ENCODE measurements at regions not wholly inside any gene's neighbourhood (a gene's known extent, or its start where the extent isn't known, plus 50 kb on each side); places are given as distances from the start of the nearest gene placed in this dataset.

DNA sequence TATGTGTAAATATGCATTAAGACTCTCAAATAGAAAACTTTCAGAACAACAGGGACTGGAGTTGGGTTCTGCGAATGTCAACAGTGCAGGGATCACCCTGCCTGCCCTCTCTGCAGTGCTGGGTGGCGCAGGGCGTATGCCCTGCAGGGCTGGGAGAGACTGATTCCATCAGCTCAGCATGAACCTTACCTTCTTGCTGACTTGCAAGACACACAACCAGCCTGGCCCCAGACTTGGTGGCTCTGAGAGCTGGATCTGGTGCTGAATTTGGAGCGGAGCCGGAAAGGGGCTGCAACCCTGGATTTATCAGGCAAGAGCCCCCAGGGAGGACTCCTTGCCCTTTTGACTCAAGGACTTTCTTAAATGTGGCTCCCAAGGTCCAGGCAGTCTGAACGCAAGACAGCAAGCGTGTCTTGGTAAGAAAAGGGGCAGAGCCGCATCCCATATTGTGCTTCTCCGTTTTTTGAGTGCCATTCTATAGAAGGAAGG, 376.0 kb upstream of the IRX2 start:
- Histone ChIP-seq H3K27me3 (replicated peaks in 2 of 5; ENCODE audit: control insufficient read depth in 4 of 5, insufficient read depth in 5 of 5, low read length in 4 of 5) (peaks cover 2 to 17% (median 7%) of the 10 kb centered on the region in 5 experiments), H3K27ac (ENCODE audit: insufficient read depth in 1 of 2, low read depth in 1 of 2, low read length in 2 of 2, poor library complexity in 1 of 2, severe bottlenecking in 2 of 2) (no peak overlapping the region), H3K9me3 (ENCODE audit: control extremely low read depth in 1 of 5, control insufficient read depth in 4 of 5, insufficient read depth in 2 of 5, low read depth in 1 of 5, low read length in 4 of 5) (no peaks in the 10 kb centered on the region), H3K4me3 (ENCODE audit: control insufficient read depth in 1 of 7, extremely low read depth in 1 of 7, insufficient read depth in 4 of 7, low read depth in 2 of 7, low read length in 6 of 7) (no peak overlapping the region), H3K4me1 (ENCODE audit: control extremely low read depth in 1 of 4, control insufficient read depth in 4 of 4, insufficient read depth in 4 of 4, low read length in 3 of 4) (no peaks in the 10 kb centered on the region), H3K36me3 (ENCODE audit: control insufficient read depth in 4 of 4, insufficient read depth in 4 of 4, low read length in 3 of 4) (no peaks in the 10 kb centered on the region)
- no peak for DNase-seq
- POLR2A ChIA-PET, result no interaction called here
- WGBS (ENCODE audit: insufficient coverage), result 96% methylated on average over 7 of the region's 9 CpGs
- CTCF ChIA-PET, result no interaction called here

DNA sequence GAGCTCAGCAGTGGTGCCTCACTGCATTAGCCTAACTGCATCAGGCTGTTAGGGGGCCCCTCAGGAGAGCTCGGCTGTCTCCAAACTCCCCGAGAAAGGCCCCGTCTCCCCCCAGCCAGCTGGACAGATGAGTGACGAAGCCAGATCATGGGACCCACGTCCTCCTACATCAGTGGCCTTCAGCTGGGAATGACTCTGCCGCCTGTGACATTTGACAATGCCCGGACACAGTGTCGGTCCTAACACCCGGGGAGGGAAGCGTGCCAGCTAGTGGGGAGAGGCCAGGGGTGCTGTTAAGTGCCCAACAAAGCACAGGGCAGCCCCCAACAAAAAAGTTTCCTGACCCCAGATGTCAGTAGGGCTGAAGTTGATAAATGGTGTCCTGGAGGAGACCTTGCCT, 375.2 kb upstream of the IRX2 start:
- ChIA-PET POLR2A (no interaction called here), CTCF (no interaction called here)
- DNase-seq, result no peak
- Histone ChIP-seq H3K27me3 (replicated peaks in 2 of 5; ENCODE audit: control insufficient read depth in 4 of 5, insufficient read depth in 5 of 5, low read length in 4 of 5) (peaks cover 3 to 25% (median 9%) of the 10 kb centered on the region in 5 experiments), H3K9me3 (ENCODE audit: control extremely low read depth in 1 of 5, control insufficient read depth in 4 of 5, insufficient read depth in 2 of 5, low read depth in 1 of 5, low read length in 4 of 5) (peaks cover 0 to 1% (median 0%) of the 10 kb centered on the region in 5 experiments), H3K4me1 (ENCODE audit: control extremely low read depth in 1 of 4, control insufficient read depth in 4 of 4, insufficient read depth in 4 of 4, low read length in 3 of 4) (no peaks in the 10 kb centered on the region), H3K36me3 (ENCODE audit: control insufficient read depth in 4 of 4, insufficient read depth in 4 of 4, low read length in 3 of 4) (no peaks in the 10 kb centered on the region), H3K27ac (ENCODE audit: insufficient read depth in 1 of 2, low read depth in 1 of 2, low read length in 2 of 2, poor library complexity in 1 of 2, severe bottlenecking in 2 of 2) (no peak overlapping the region), H3K4me3 (ENCODE audit: control insufficient read depth in 1 of 7, extremely low read depth in 1 of 7, insufficient read depth in 4 of 7, low read depth in 2 of 7, low read length in 6 of 7) (no peak overlapping the region)
- 69% methylated on average over 8 of the region's 10 CpGs for WGBS (ENCODE audit: insufficient coverage)

DNA sequence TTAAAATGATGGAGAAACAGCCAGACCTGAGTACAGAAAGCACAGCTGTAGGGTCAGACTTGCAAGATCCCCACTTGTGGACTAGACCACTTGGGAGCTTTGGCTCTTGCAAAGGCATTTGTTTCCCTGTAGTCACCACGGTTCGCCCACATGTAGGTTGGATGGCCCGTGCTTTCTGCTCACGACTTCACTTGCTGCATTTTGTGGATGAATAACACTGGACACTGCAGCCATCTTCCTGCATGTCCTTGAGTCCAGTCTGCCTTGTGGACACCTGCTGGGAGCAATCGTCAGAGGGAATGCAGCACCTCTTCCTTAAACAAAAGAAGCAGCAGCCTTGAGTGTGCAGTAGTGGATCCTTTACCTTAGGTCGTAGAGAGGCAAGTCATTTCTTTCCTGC, 372.9 kb upstream of the IRX2 start:
- no peak overlapping the region for H3K27ac ChIP-seq (ENCODE audit: insufficient read depth in 1 of 2, low read depth in 1 of 2, low read length in 2 of 2, poor library complexity in 1 of 2, severe bottlenecking in 2 of 2)
- WGBS (ENCODE audit: insufficient coverage), result 86% methylated on average over 6 of the region's 6 CpGs
- peaks cover 9 to 47% (median 14%) of the 10 kb centered on the region in 5 experiments for H3K27me3 ChIP-seq (replicated peaks in 2 of 5; ENCODE audit: control insufficient read depth in 4 of 5, insufficient read depth in 5 of 5, low read length in 4 of 5)
- ChIA-PET CTCF (no interaction called here), POLR2A (no interaction called here)
- no peaks in the 10 kb centered on the region for H3K36me3 ChIP-seq (ENCODE audit: control insufficient read depth in 4 of 4, insufficient read depth in 4 of 4, low read length in 3 of 4)
- H3K9me3 ChIP-seq (ENCODE audit: control extremely low read depth in 1 of 5, control insufficient read depth in 4 of 5, insufficient read depth in 2 of 5, low read depth in 1 of 5, low read length in 4 of 5), result peaks cover 0 to 3% (median 0%) of the 10 kb centered on the region in 5 experiments
- no peak for DNase-seq
- H3K4me3 ChIP-seq (ENCODE audit: control insufficient read depth in 1 of 7, extremely low read depth in 1 of 7, insufficient read depth in 4 of 7, low read depth in 2 of 7, low read length in 6 of 7), result no peak overlapping the region
- H3K4me1 ChIP-seq (ENCODE audit: control extremely low read depth in 1 of 4, control insufficient read depth in 4 of 4, insufficient read depth in 4 of 4, low read length in 3 of 4), result no peaks in the 10 kb centered on the region

DNA sequence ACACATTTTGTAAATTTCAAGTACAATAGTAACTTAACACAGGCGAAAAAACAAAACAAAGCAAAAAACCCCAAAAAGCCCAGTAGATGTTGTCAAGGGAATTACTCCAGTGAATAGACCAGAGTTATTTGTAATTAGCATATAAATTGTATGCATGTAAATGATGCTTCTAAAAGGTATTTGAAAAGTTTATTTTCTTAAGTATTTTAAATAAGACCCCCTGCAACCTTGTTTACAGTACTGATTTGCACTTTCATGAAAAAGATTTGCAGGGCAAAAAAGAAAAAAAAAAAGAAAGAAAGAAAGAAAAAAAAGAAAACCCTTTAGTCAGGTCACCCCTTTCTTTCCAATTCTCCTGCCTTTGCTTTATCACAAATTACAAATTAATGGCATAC, 372.3 kb upstream of the IRX2 start:
- H3K4me1 ChIP-seq (ENCODE audit: control extremely low read depth in 1 of 4, control insufficient read depth in 4 of 4, insufficient read depth in 4 of 4, low read length in 3 of 4), result no peaks in the 10 kb centered on the region
- H3K36me3 ChIP-seq (ENCODE audit: control insufficient read depth in 4 of 4, insufficient read depth in 4 of 4, low read length in 3 of 4), result no peaks in the 10 kb centered on the region
- ChIA-PET CTCF (no interaction called here), POLR2A (no interaction called here)
- no peak for DNase-seq
- WGBS (ENCODE audit: insufficient coverage), result no CpG with 5 or more reads among the region's 1 CpG
- H3K27me3 ChIP-seq (replicated peaks in 2 of 5; ENCODE audit: control insufficient read depth in 4 of 5, insufficient read depth in 5 of 5, low read length in 4 of 5), result peaks cover 11 to 54% (median 16%) of the 10 kb centered on the region in 5 experiments
- H3K27ac ChIP-seq (ENCODE audit: insufficient read depth in 1 of 2, low read depth in 1 of 2, low read length in 2 of 2, poor library complexity in 1 of 2, severe bottlenecking in 2 of 2), result no peak overlapping the region
- peaks cover 0 to 3% (median 0%) of the 10 kb centered on the region in 5 experiments for H3K9me3 ChIP-seq (ENCODE audit: control extremely low read depth in 1 of 5, control insufficient read depth in 4 of 5, insufficient read depth in 2 of 5, low read depth in 1 of 5, low read length in 4 of 5)
- no peak overlapping the region for H3K4me3 ChIP-seq (ENCODE audit: control insufficient read depth in 1 of 7, extremely low read depth in 1 of 7, insufficient read depth in 4 of 7, low read depth in 2 of 7, low read length in 6 of 7)

DNA sequence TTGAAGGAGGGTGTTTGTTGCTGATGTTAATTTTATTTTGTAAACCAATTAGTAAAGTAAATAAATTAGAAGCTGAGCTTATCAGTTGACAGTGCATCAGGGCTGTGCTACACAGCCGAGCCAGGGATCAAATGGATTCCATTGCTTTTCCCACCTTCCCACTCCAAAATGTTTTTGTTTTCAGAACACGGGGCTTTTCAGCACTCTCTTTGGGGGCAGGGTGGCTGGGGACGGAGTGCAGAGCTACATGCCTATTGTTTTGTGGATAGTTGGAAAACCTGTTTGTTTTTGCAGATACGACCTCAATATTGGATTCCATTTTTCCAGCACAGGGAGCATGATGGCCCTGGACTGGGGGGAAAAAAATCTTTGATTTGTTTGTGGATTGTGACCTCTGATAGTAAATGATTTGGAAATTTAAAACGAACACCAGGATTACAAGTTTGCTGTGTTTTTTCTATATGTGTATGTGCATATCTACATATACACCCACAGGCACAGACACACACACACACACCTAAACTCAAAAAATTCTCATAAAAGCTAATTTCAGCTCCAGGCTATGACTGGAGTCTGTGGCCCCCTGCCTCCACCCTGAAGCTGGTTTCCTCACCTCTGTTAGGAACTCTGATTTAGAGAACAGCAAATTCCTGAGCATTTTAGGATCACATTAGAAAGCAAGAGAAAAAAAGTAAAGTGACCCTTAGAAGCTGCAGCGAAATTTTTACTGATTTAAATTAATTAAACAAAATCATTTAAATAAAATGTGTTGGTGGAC, 371.7 kb upstream of the IRX2 start:
- Histone ChIP-seq H3K4me1 (ENCODE audit: control extremely low read depth in 1 of 4, control insufficient read depth in 4 of 4, insufficient read depth in 4 of 4, low read length in 3 of 4) (no peaks in the 10 kb centered on the region), H3K9me3 (ENCODE audit: control extremely low read depth in 1 of 5, control insufficient read depth in 4 of 5, insufficient read depth in 2 of 5, low read depth in 1 of 5, low read length in 4 of 5) (peaks cover 0 to 3% (median 0%) of the 10 kb centered on the region in 5 experiments), H3K36me3 (ENCODE audit: control insufficient read depth in 4 of 4, insufficient read depth in 4 of 4, low read length in 3 of 4) (no peaks in the 10 kb centered on the region), H3K4me3 (ENCODE audit: control insufficient read depth in 1 of 7, extremely low read depth in 1 of 7, insufficient read depth in 4 of 7, low read depth in 2 of 7, low read length in 6 of 7) (no peak overlapping the region), H3K27ac (ENCODE audit: insufficient read depth in 1 of 2, low read depth in 1 of 2, low read length in 2 of 2, poor library complexity in 1 of 2, severe bottlenecking in 2 of 2) (no peak overlapping the region), H3K27me3 (replicated peaks in 2 of 5; ENCODE audit: control insufficient read depth in 4 of 5, insufficient read depth in 5 of 5, low read length in 4 of 5) (peaks cover 14 to 60% (median 17%) of the 10 kb centered on the region in 5 experiments)
- DNase-seq, result no peak
- ChIA-PET POLR2A (no interaction called here), CTCF (no interaction called here)
- 21% methylated on average over 4 of the region's 6 CpGs for WGBS (ENCODE audit: insufficient coverage)

DNA sequence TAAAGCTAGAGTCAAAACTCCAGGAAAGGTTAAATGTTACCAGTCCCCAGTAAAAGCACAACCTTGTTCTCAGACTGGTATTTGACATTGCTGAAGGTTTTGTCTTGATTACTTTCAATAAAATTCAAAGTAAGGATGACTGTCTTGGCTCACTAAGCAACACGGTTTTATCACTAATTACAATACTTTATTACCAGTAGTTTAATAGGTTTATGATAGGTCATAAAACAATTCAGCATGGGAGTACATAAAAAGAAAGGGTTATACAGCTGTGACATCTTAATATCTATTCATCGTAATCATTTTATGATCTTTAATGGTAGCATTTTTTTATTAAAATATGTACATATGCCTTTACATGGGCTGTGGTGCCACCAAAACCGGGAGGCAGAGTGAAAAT, 370.7 kb upstream of the IRX2 start:
- WGBS (ENCODE audit: insufficient coverage), result no CpG with 5 or more reads among the region's 3 CpGs
- POLR2A ChIA-PET, result no interaction called here

DNA sequence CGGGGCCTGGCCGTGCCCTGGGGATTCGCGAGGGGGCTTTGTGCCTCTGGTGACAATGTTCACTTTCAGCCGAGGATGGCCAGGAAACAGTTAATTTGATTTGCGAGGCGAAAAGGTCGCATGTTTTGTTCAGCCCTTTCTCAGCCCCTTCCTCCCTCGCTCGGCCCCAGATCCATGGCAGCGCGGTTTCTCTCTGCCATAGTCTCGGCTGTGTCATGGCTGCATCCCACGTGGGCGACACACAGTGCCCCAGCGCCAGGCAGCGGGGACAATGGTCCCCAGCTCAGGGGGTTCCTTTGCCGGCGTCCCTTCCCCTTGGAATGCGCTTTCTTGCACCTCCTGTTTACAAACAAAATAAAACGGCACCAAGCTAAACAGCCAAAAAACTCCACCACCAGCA, 370.3 kb upstream of the IRX2 start:
- Histone ChIP-seq H3K27me3 (replicated peaks in 2 of 5; ENCODE audit: control insufficient read depth in 4 of 5, insufficient read depth in 5 of 5, low read length in 4 of 5) (peaks cover 16 to 73% (median 22%) of the 10 kb centered on the region in 5 experiments), H3K27ac (ENCODE audit: insufficient read depth in 1 of 2, low read depth in 1 of 2, low read length in 2 of 2, poor library complexity in 1 of 2, severe bottlenecking in 2 of 2) (no peak overlapping the region), H3K36me3 (ENCODE audit: control insufficient read depth in 4 of 4, insufficient read depth in 4 of 4, low read length in 3 of 4) (no peaks in the 10 kb centered on the region), H3K4me3 (ENCODE audit: control insufficient read depth in 1 of 7, extremely low read depth in 1 of 7, insufficient read depth in 4 of 7, low read depth in 2 of 7, low read length in 6 of 7) (no peak overlapping the region), H3K4me1 (ENCODE audit: control extremely low read depth in 1 of 4, control insufficient read depth in 4 of 4, insufficient read depth in 4 of 4, low read length in 3 of 4) (no peaks in the 10 kb centered on the region), H3K9me3 (ENCODE audit: control extremely low read depth in 1 of 5, control insufficient read depth in 4 of 5, insufficient read depth in 2 of 5, low read depth in 1 of 5, low read length in 4 of 5) (peaks cover 0 to 3% (median 0%) of the 10 kb centered on the region in 5 experiments)
- 8% methylated on average over 19 of the region's 21 CpGs for WGBS (ENCODE audit: insufficient coverage)
- DNase-seq, result no peak
- ChIA-PET CTCF (no interaction called here), POLR2A (no interaction called here)

More for the DNA sequence above, 370.7 kb upstream of the IRX2 start:
- no peaks in the 10 kb centered on the region for H3K4me1 ChIP-seq (ENCODE audit: control extremely low read depth in 1 of 4, control insufficient read depth in 4 of 4, insufficient read depth in 4 of 4, low read length in 3 of 4)
- CTCF ChIA-PET, result no interaction called here
- no peaks in the 10 kb centered on the region for H3K36me3 ChIP-seq (ENCODE audit: control insufficient read depth in 4 of 4, insufficient read depth in 4 of 4, low read length in 3 of 4)
- no peak for DNase-seq
- peaks cover 0 to 3% (median 0%) of the 10 kb centered on the region in 5 experiments for H3K9me3 ChIP-seq (ENCODE audit: control extremely low read depth in 1 of 5, control insufficient read depth in 4 of 5, insufficient read depth in 2 of 5, low read depth in 1 of 5, low read length in 4 of 5)
- H3K4me3 ChIP-seq (ENCODE audit: control insufficient read depth in 1 of 7, extremely low read depth in 1 of 7, insufficient read depth in 4 of 7, low read depth in 2 of 7, low read length in 6 of 7), result no peak overlapping the region
- H3K27ac ChIP-seq (ENCODE audit: insufficient read depth in 1 of 2, low read depth in 1 of 2, low read length in 2 of 2, poor library complexity in 1 of 2, severe bottlenecking in 2 of 2), result no peak overlapping the region
- H3K27me3 ChIP-seq (replicated peaks in 2 of 5; ENCODE audit: control insufficient read depth in 4 of 5, insufficient read depth in 5 of 5, low read length in 4 of 5), result peaks cover 16 to 69% (median 22%) of the 10 kb centered on the region in 5 experiments
